Uterus (tissue), 3 donors: ENCODE measurements at regions not wholly inside any gene's neighbourhood (a gene's known extent, or its start where the extent isn't known, plus 50 kb on each side); places are given as distances from the start of the nearest gene placed in this dataset.

Experiments
- DNase-seq, 2 donors: peaks; one replicate each; pipeline ENCODE4 v3.0.0-alpha.2; 2019 to 2020
- H3K27ac ChIP-seq, 2 donors: fragments of 200-600 bp; sonication (generic); 1 replicate in 1 of 2; 2 replicates in 1 of 2; pipeline ENCODE4 v1.5.1; 2016 to 2018
- H3K27me3 ChIP-seq, 2 donors: fragments of 200-600 bp; sonication (generic); one replicate each; pipeline ENCODE4 v1.5.1; 2018 to 2019; ENCODE audit warnings: control low read depth in 1 of 2
- H3K36me3 ChIP-seq, 2 donors: fragments of 200-600 bp; sonication (generic); one replicate each; pipeline ENCODE4 v1.5.1; 2019; ENCODE audit warnings: control low read depth in 1 of 2
- H3K4me1 ChIP-seq, 2 donors: fragments of 200-600 bp; sonication (generic); one replicate each; pipeline ENCODE4 v1.5.1; 2018 to 2019; ENCODE audit warnings: control low read depth in 1 of 2
- H3K4me3 ChIP-seq, 2 donors: fragments of 200-600 bp; sonication (generic); 1 replicate in 1 of 2; 2 replicates in 1 of 2; pipeline ENCODE4 v1.5.1; 2018 to 2019; ENCODE audit warnings: mild to moderate bottlenecking in 1 of 2
- H3K9me3 ChIP-seq, 2 donors: fragments of 200-600 bp; sonication (generic); one replicate each; pipeline ENCODE4 v1.5.1; 2019; ENCODE audit warnings: control low read depth in 1 of 2
- CTCF ChIP-seq, 4 experiments: fragments of 200-600 bp in 2 of 4; fragments of 450-650 bp in 2 of 4; sonication (generic) in 2 of 4; IDR thresholded peaks; one replicate each; pipeline ENCODE4 v1.5.1; 2016 to 2019; ENCODE audit warnings: antibody characterized with exemption in 4 of 4, mild to moderate bottlenecking in 2 of 4, moderate library complexity in 1 of 4
- POLR2A ChIP-seq, 2 donors: fragments of 450-650 bp; IDR thresholded peaks; one replicate each; pipeline ENCODE4 v1.6.1; 2016; ENCODE audit warnings: antibody characterized with exemption in 2 of 2, mild to moderate bottlenecking in 1 of 2, moderate library complexity in 1 of 2
- intact Hi-C: fragments of 100-400 bp; cut with DNase I; formaldehyde crosslinking; loops from one replicate; pipeline ENCODE4 v1.15.1; 2023; ENCODE audit warnings: low total_unique reads
- donor health status: DM: yes; HTN: yes; CAD: no.

- H3K4me1 ChIP-seq, result peaks cover 0 to 6% of the 10 kb centered on the region in 2 donors
- H3K36me3 ChIP-seq, result no peaks in the 10 kb centered on the region
- TF ChIP-seq POLR2A (IDR thresholded peaks at IDR 0.05) (no peak), CTCF (IDR thresholded peaks at IDR 0.05) (no peak)
- H3K4me3 ChIP-seq, result no peak overlapping the region
- no peaks in the 10 kb centered on the region for H3K9me3 ChIP-seq
- intact Hi-C loops, result no loop called here
- DNase-seq, result no peak
- H3K27me3 ChIP-seq, result no peaks in the 10 kb centered on the region
- no peak overlapping the region for H3K27ac ChIP-seq
Measured at GRCh38 chr1:244218220-244218619, 167.1 kb downstream of the ZBTB18 start.

GRCh38 chr1:244219149-244219548, 168.1 kb downstream of the ZBTB18 start:
- no peak for DNase-seq
- H3K4me1 ChIP-seq, result peaks cover 0 to 3% of the 10 kb centered on the region in 2 donors
- no peak for TF ChIP-seq CTCF (IDR thresholded peaks at IDR 0.05)
- no peak for TF ChIP-seq POLR2A (IDR thresholded peaks at IDR 0.05)
- no peaks in the 10 kb centered on the region for H3K36me3 ChIP-seq
- no peak overlapping the region for H3K27ac ChIP-seq
- intact Hi-C loops, result no loop called here
- H3K27me3 ChIP-seq, result no peaks in the 10 kb centered on the region
- H3K9me3 ChIP-seq, result no peaks in the 10 kb centered on the region
- no peak overlapping the region for H3K4me3 ChIP-seq

GRCh38 chr1:244219802-244220201, 168.7 kb downstream of the ZBTB18 start:
- no peaks in the 10 kb centered on the region for H3K9me3 ChIP-seq
- no peak overlapping the region for H3K27ac ChIP-seq
- DNase-seq, result no peak
- no peak overlapping the region for H3K4me3 ChIP-seq
- no peaks in the 10 kb centered on the region for H3K27me3 ChIP-seq
- intact Hi-C loops, result no loop called here
- no peak for TF ChIP-seq CTCF (IDR thresholded peaks at IDR 0.05)
- no peak for TF ChIP-seq POLR2A (IDR thresholded peaks at IDR 0.05)
- no peaks in the 10 kb centered on the region for H3K36me3 ChIP-seq
- no peaks in the 10 kb centered on the region for H3K4me1 ChIP-seq

- no peak for DNase-seq
- no peak for TF ChIP-seq POLR2A (IDR thresholded peaks at IDR 0.05)
- intact Hi-C loops, result no loop called here
- Histone ChIP-seq H3K36me3 (no peaks in the 10 kb centered on the region), H3K27ac (no peak overlapping the region), H3K27me3 (no peaks in the 10 kb centered on the region), H3K4me1 (no peaks in the 10 kb centered on the region), H3K9me3 (no peaks in the 10 kb centered on the region), H3K4me3 (no peak overlapping the region)
Measured at GRCh38 chr1:244220410-244220809, 169.3 kb downstream of the ZBTB18 start.

DNA sequence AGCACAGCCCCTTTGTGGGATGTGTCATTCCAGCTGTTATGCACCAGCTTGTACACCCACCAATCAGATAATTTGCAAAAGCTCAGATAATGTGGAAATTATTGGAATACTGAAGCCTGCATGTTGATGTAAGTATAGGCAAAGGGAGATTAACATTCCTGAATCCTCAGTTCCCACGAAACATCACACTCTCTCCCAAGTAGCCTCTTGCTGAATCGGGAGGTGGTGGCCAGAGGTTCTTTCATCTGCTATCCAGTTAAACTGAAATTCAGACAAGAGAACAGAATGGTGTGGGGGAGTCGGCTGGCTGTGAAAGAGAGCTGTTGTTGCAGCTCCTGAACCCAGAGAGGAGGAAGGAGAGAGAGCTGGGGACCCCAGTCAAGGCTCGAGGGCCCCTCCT, 170.9 kb downstream of the ZBTB18 start:
- Histone ChIP-seq H3K4me3 (no peak overlapping the region), H3K27me3 (no peaks in the 10 kb centered on the region), H3K36me3 (no peaks in the 10 kb centered on the region), H3K4me1 (no peaks in the 10 kb centered on the region), H3K27ac (no peak overlapping the region), H3K9me3 (no peaks in the 10 kb centered on the region)
- no peak for TF ChIP-seq CTCF (IDR thresholded peaks at IDR 0.05)
- no peak for TF ChIP-seq POLR2A (IDR thresholded peaks at IDR 0.05)
- DNase-seq, result no peak
- intact Hi-C loops, result no loop called here
